ENCODE measurements at regions not wholly inside any gene's neighbourhood (a gene's known extent, or its start where the extent isn't known, plus 50 kb on each side); places are given as distances from the start of the nearest gene placed in this dataset.
"Not testable (repeated sequence)": the region's sequence is repeated elsewhere in the genome, so short reads cannot be mapped to it uniquely, and the experiment has no call there.

GRCh38 chr9:103242486-103242885 is 247.4 kb downstream of the CYLC2 start:
- no peak for DNase-seq

DNA sequence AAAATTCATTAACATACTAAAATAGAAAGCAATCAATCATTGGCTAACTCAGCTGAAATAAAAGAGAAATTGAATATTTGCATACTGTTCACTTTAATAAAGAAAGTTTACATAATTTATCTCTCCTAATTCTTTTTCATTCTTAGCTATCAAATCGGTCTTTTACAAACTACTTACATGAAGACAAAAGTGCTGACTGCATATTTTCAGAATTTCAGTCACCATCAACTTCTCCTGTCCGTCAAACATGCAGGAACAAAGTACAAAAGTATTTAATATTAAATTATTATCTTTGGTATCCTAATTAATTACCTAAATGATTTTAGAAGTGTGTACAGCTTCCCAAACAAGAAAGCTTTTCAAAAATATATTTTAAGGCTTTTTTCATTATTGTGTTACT is 248.4 kb downstream of the CYLC2 start:
- DNase-seq: no peak

- no peak for DNase-seq
Measured at GRCh38 chr9:103245369-103245768, 250.2 kb downstream of the CYLC2 start.

- DNase-seq: no peak
Measured at GRCh38 chr9:103261951-103262350, 266.8 kb downstream of the CYLC2 start.

DNA sequence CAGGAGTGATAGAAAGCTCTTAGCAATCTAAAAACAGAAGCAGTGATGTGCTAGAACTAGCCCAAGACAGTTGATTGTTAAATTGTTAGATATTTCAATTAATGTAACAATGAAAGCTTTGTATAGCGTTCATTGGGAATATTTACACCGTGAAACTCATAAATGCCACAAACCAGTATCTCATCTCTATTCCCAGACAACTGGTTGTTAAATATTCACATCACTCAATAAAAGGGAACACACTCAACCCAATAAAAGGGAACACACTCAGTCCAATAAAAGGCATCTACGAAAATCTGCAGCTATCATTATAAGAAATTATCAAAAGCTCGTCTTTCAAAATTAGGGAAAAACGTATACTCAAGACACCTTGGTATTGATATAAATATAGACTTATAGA is 270.9 kb downstream of the CYLC2 start:
- DNase-seq: no peak

- no peak for DNase-seq
Measured at GRCh38 chr9:103277240-103277639, 282.1 kb downstream of the CYLC2 start.

DNA sequence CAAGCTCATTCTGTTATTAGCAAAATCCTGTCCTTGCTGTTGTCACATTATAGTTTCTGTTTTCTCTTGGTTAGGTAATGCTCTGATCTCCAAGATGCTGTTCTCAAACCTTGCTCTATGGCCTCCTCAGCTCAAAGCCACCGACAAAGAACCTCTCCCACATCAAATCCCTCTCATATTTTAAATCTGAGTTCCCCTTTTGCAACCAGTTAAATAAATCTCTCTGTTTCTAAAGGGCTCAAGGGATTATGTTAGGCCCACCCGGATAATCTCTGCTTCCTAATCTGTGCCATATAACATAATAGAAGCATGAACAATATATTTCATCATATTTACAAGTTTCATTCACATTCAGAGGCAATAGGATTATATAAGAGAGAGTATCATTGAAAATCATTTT is 286.0 kb downstream of the CYLC2 start:
- no peak for DNase-seq

DNA sequence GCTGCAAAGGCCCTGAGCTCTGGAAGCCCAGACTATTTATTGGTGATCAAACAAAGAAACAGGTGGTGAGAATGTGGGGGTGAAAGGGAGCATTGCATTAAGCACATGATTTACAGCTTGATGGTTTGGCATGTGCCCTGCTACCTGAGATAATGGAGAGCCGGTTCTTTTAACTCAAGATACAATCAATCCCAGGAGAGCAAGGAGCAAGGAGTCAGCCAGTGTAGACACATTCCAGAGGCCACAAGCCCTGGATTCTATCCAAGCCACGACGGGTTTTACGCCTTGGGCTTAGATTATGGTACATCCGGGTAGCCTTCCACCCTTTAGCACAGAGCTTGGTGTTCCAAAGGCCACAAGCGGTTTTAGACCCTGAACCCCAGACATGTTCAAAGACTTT is 292.2 kb downstream of the CYLC2 start:
- DNase-seq: no peak

GRCh38 chr9:103296189-103296588 is 301.1 kb downstream of the CYLC2 start:
- DNase-seq: no peak

GRCh38 chr9:103301051-103301450 is 305.9 kb downstream of the CYLC2 start:
- no peak for DNase-seq

GRCh38 chr9:103304797-103305196 is 309.7 kb downstream of the CYLC2 start:
- no peak for DNase-seq

- DNase-seq: no peak
Measured at GRCh38 chr9:103319979-103320378, 324.8 kb downstream of the CYLC2 start.

DNA sequence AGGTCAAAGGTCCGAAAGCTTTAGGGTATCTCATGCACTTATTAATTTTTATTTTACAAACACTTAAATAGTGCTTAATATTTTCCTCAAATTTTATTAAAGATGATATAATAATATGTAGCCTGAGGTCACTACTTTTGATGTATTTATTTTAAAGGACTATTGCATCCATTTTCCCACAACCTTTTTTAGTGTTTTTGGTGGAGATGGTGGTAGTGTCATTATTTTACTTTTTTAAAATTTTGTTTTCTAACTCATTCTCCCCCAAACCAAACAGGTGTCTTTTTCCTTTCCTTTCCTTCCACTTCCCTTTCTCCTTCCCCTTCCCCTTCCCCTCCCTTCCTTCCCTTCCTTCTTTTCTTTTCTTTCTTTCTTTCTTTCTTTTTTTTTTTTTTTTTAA is 328.6 kb downstream of the CYLC2 start:
- no peak for DNase-seq

DNA sequence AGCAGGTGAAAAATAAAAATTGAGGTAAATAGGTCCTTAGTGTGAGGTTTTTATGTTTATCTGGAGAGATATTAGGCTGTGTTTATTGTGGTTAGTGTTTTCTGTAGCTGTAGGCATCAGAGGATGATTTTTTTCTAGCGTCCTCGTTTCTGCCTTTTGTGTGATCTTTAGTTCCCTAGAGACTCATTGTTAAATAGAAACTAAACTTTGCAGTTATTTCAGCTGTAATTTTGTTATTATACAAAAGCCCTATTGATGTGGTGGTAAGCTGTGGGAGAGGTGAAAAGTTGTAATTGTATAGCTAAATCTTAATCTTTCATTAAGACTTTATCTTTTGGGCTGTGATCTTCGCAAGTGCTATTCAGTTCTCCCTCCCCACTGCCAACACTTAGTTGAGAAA is 340.3 kb downstream of the CYLC2 start:
- no peak for DNase-seq

DNA sequence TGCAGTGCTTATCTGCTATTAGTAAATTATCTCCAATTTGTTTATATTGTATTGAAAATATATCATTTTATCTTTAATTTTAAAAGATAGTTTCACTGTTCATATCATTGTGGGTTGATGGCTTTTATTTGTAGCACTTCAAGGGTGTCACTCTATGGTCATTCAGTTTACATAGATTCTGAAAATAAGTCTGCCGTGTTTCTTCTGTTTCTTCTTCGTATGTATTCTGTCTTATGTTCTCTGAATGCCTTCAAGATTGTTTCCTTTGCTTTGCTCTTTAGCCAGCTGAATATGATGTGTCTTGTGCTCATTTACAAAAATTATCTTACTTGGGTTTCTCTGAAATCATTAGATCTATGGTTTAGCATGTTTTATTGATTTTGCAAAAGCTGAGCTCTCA is 359.9 kb downstream of the CYLC2 start:
- DNase-seq: no peak

- not testable (repeated sequence) for DNase-seq
Measured at GRCh38 chr9:103357980-103358379, 362.8 kb downstream of the CYLC2 start.

DNA sequence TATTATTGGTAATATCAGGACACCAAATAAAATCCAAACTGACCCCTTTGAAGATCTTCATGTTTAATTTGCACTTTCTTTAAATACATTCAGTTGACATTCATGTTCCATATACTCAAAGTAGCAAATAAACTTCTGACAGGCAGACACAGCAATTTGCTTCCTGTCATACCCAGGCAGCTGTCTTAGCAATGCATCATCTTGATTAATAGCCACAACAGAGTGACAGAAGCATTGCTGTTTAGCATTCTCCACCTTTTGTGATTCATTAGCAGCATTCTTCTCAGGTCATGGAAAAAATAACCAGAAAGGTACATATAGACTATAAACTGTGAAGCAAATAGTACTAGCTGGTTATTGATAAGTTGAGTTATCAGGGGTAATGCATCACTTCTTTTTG is 366.8 kb downstream of the CYLC2 start:
- DNase-seq: no peak

GRCh38 chr9:103362986-103363385 is 367.9 kb downstream of the CYLC2 start:
- DNase-seq: no peak

GRCh38 chr9:103364753-103365152 is 369.6 kb downstream of the CYLC2 start:
- DNase-seq: peak; percentile 86

- DNase-seq: no peak
Measured at GRCh38 chr9:103371152-103371551, 376.0 kb downstream of the CYLC2 start.

DNA sequence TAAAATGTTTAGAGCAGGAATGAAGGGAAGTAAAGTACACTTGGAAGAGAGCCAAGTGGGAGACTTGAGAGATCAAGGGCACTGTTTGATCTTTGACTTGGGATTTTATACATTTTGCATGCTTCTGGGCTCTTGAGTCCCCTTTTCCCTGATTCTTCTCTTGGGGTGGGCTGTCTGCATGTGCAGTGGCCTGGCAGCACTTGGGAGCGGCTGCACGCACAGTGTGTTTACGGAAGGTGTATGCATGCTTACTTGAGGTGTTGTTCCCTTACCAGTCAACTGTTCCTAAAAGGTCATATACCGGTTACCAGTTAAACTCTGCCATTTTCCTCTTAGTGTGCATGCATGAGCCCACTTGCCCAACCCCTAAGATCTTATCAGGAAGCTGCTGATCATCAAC is 377.7 kb downstream of the CYLC2 start:
- DNase-seq: no peak

DNA sequence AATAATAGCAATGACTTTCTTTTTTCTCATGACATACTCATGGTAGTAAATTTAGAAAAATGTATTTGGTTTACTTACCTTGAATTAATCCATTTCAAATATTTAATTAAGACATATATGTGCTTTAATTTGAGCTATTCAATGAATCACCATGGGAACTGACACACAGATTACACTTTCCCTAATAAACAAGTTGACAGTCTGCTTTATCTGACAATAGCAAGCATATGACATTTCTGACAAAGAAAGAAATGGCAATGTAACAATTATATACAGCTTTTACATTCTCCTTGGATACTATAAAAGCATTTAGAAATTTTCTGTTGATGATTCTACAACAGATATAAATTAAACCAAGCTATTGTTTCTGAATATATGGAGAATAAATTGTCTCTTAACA is 382.5 kb downstream of the CYLC2 start:
- no peak for DNase-seq

- peak; percentile 49 for DNase-seq
Measured at GRCh38 chr9:103397868-103398600, 402.9 kb downstream of the CYLC2 start.

DNA sequence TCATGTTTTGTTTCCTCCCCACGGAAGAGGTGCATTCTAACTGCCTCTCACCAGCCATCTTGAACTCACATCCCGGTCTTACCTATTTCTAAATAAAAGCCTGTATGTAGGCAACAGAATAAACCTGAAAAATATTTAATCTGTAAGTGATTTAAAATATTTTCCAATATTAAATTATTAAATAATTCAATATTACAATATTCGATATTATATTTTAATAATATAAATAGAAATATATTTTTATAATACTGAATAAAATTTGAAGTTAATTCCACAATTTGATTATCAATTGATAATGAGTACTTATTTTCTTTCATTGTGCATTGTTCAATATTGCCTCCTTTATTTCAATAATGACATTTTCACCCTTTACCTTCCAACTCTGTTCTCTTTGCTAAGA is 404.4 kb downstream of the CYLC2 start:
- no peak for DNase-seq

DNA sequence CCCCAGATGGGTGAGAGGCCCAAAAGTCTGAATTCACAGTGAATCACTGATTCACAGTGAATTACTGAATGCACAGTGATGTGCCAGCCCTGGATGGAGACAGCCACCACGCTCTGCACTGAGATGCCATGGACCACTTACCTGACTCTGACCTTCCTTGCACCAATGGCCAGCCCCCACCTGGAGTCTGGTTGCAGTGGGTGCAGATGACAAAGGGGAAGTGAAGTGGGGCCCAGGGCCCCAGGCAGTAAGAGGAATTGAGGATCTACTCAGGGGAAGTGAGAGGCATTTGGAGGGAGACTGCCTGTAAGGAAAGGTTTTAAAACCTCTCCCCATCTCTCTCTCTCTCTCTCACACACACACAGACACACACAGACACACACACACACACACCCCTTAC is 412.1 kb downstream of the CYLC2 start:
- no peak for DNase-seq
